Suprapubic skin (tissue), 4 donors: ENCODE measurements at regions not wholly inside any gene's neighbourhood (a gene's known extent, or its start where the extent isn't known, plus 50 kb on each side); places are given as distances from the start of the nearest gene placed in this dataset.

Experiments used
- DNase-seq, 2 donors: peaks; one replicate each; pipeline ENCODE4 v3.0.0-alpha.2; 2019; ENCODE audit warnings: low spot score in 2 of 2
- H3K27ac ChIP-seq: fragments of 200-600 bp; sonication (generic); one replicate; pipeline ENCODE4 v1.5.1; 2019
- H3K27me3 ChIP-seq: fragments of 200-600 bp; sonication (generic); one replicate; pipeline ENCODE4 v1.5.1; 2019
- H3K36me3 ChIP-seq: fragments of 200-600 bp; sonication (generic); one replicate; pipeline ENCODE4 v1.5.1; 2019
- H3K4me1 ChIP-seq: fragments of 200-600 bp; sonication (generic); one replicate; pipeline ENCODE4 v1.5.1; 2019
- H3K4me3 ChIP-seq: fragments of 200-600 bp; sonication (generic); one replicate; pipeline ENCODE4 v1.5.1; 2019; ENCODE audit warnings: mild to moderate bottlenecking
- H3K9me3 ChIP-seq: fragments of 200-600 bp; sonication (generic); one replicate; pipeline ENCODE4 v1.5.1; 2019
- EP300 ChIP-seq: sonication (generic); formaldehyde crosslinking; IDR thresholded peaks from one replicate; pipeline ENCODE4 v1.6.1; 2017; ENCODE audit warnings: antibody characterized with exemption
- POLR2A ChIP-seq, 2 donors: fragments of 450-650 bp; IDR thresholded peaks; one replicate each; pipeline ENCODE4 v1.6.1; 2017; ENCODE audit warnings: antibody characterized with exemption in 2 of 2, mild to moderate bottlenecking in 2 of 2, moderate library complexity in 2 of 2
- POLR2AphosphoS5 ChIP-seq, 3 donors: sonication (generic); formaldehyde crosslinking; IDR thresholded peaks; one replicate each; pipeline ENCODE4 v1.6.1; 2017; ENCODE audit warnings: antibody characterized with exemption in 3 of 3
- WGBS: methylation state at CpG from one replicate; pipeline ENCODE4 v1.1.5; 2018; 5-methylcytosine and 5-hydroxymethylcytosine counted together
- TF ChIP-seq, protein P1 (sequence below), 2 donors: fragments of 200-600 bp in 1 of 2; fragments of 450-650 bp in 1 of 2; sonication (generic) in 1 of 2; IDR thresholded peaks; one replicate each; pipeline ENCODE4 v1.5.1; 2016 to 2019; ENCODE audit warnings: antibody characterized with exemption in 2 of 2, mild to moderate bottlenecking in 1 of 2, moderate library complexity in 1 of 2

DNA sequence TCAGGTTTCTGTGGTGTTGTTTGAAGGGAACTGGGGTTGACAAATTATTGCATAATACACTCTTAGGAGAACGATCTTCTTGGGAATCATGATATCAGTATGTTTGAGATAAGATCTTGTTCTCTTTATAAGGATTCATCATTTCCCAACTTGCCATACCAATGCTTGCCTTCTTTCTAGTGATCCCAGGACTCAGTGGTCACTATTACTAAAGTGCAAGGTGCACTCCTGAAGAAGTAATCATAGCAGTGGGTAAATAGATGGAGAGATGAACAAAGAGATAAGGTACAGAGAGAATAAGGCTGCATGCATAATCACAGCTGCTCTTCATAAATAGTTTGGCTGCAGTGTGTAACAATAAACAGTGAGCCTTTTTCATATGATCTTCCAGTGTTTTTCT lies 404.0 kb downstream of the DOK5 start:
- Histone ChIP-seq H3K4me1 (no peaks in the 10 kb centered on the region), H3K4me3 (no peak overlapping the region), H3K36me3 (no peaks in the 10 kb centered on the region), H3K9me3 (no peaks in the 10 kb centered on the region), H3K27me3 (no peaks in the 10 kb centered on the region), H3K27ac (no peak overlapping the region)
- no peak for DNase-seq
- 49% methylated on average over 1 of the region's 1 CpG for WGBS
- TF ChIP-seq EP300 (no peak), POLR2A (IDR thresholded peaks at IDR 0.05) (no peak), POLR2AphosphoS5 (IDR thresholded peaks at IDR 0.05) (no peak)
- TF ChIP-seq, protein P1, sequence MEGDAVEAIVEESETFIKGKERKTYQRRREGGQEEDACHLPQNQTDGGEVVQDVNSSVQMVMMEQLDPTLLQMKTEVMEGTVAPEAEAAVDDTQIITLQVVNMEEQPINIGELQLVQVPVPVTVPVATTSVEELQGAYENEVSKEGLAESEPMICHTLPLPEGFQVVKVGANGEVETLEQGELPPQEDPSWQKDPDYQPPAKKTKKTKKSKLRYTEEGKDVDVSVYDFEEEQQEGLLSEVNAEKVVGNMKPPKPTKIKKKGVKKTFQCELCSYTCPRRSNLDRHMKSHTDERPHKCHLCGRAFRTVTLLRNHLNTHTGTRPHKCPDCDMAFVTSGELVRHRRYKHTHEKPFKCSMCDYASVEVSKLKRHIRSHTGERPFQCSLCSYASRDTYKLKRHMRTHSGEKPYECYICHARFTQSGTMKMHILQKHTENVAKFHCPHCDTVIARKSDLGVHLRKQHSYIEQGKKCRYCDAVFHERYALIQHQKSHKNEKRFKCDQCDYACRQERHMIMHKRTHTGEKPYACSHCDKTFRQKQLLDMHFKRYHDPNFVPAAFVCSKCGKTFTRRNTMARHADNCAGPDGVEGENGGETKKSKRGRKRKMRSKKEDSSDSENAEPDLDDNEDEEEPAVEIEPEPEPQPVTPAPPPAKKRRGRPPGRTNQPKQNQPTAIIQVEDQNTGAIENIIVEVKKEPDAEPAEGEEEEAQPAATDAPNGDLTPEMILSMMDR (IDR thresholded peaks at IDR 0.05): no peak

DNA sequence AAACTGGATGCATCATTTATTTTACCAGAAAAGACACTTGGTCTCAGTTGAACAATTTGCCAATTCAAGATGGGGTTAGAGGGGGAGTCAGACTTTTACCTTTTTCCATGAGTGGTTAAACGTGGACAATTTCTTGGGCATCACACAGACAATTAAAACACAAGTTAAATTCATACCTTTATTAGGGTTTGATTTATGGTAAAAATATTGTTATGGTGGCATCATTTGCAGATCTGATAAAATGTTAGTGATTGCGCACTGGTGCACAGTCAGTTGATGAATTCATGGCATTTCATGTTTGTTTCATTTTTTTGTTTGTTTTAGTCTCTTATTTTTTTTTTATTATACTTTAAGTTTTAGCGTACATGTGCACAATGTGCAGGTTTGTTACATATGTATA lies 399.9 kb downstream of the DOK5 start:
- Histone ChIP-seq H3K27ac (no peak overlapping the region), H3K4me3 (no peak overlapping the region), H3K27me3 (no peaks in the 10 kb centered on the region), H3K4me1 (no peaks in the 10 kb centered on the region), H3K9me3 (no peaks in the 10 kb centered on the region), H3K36me3 (no peaks in the 10 kb centered on the region)
- no peak for DNase-seq
- 82% methylated on average over 3 of the region's 3 CpGs for WGBS
- no peak for TF ChIP-seq EP300
- no peak for TF ChIP-seq POLR2A (IDR thresholded peaks at IDR 0.05)
- TF ChIP-seq POLR2AphosphoS5 (IDR thresholded peaks at IDR 0.05): no peak
- TF ChIP-seq, protein P1 (IDR thresholded peaks at IDR 0.05): no peak

DNA sequence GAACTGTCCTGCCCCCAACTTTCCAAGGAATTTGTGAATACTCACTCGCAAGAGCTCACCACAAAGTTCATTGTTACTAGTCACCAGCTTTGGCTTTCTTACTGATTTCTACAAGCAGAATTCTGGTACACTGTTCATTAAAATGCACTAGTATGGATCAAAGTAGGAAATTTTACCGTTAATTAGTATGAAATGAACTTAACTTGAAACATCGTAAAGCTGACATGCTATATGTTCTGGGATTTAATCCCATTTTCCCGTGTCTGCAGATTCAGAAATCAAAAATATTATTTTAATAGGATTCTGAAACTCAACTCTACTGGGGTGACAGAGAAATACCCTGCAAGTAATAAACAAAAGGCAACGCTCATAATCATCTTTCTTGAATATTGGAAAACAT lies 399.3 kb downstream of the DOK5 start:
- no peaks in the 10 kb centered on the region for H3K36me3 ChIP-seq
- no peaks in the 10 kb centered on the region for H3K4me1 ChIP-seq
- no peak for DNase-seq
- H3K27me3 ChIP-seq: no peaks in the 10 kb centered on the region
- 86% methylated on average over 5 of the region's 5 CpGs for WGBS
- TF ChIP-seq, protein P1 (IDR thresholded peaks at IDR 0.05): no peak
- TF ChIP-seq POLR2A (IDR thresholded peaks at IDR 0.05): no peak
- no peak for TF ChIP-seq POLR2AphosphoS5 (IDR thresholded peaks at IDR 0.05)
- no peak for TF ChIP-seq EP300
- no peaks in the 10 kb centered on the region for H3K9me3 ChIP-seq
- H3K4me3 ChIP-seq: no peak overlapping the region
- no peak overlapping the region for H3K27ac ChIP-seq

DNA sequence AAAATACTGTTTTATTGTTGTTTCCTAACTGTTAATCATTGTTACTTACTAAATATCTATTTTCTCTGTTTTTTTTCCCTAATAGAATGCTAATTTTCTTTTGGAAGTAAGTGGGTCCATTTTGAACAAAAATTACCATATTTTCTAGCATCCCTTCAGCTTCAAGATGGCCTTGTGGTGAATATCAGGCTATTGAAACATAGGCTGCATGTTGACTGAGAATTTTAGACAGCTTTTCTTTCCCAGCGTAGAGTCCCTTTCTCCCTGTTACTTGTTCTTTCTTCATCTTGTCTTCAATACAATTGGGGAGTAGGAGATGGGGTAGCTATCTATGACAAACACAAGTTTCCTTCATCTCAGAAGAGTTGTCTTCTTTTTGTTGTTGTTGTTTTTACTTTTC lies 397.0 kb downstream of the DOK5 start:
- TF ChIP-seq POLR2A (IDR thresholded peaks at IDR 0.05): no peak
- H3K9me3 ChIP-seq: no peaks in the 10 kb centered on the region
- no peaks in the 10 kb centered on the region for H3K36me3 ChIP-seq
- WGBS: 86% methylated on average over 1 of the region's 1 CpG
- H3K27ac ChIP-seq: no peak overlapping the region
- no peaks in the 10 kb centered on the region for H3K4me1 ChIP-seq
- no peak for DNase-seq
- no peak overlapping the region for H3K4me3 ChIP-seq
- H3K27me3 ChIP-seq: no peaks in the 10 kb centered on the region

DNA sequence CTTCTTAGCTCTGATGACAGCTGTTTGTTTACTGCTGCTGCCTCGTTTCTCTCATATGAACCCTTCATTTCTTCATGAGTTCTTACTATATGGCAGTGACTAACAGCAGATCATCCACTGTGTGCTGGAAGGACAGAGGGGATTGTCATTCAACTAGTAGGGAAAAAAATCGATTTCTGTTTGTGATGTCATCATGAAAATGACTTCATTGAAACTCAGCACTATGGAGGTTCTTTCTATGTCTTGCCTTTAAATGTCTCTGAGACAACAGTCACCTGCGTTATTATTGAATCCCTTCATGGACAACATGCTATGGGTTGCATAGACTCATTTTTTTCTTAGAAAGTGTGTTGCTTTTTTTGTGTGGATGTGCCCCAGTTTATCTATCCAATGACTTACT lies 394.4 kb downstream of the DOK5 start:
- Histone ChIP-seq H3K9me3 (no peaks in the 10 kb centered on the region), H3K27me3 (no peaks in the 10 kb centered on the region), H3K4me3 (no peak overlapping the region), H3K27ac (no peak overlapping the region), H3K4me1 (no peaks in the 10 kb centered on the region), H3K36me3 (no peaks in the 10 kb centered on the region)
- no peak for DNase-seq
- 71% methylated on average over 3 of the region's 3 CpGs for WGBS
- TF ChIP-seq POLR2A (IDR thresholded peaks at IDR 0.05) (no peak), POLR2AphosphoS5 (IDR thresholded peaks at IDR 0.05) (no peak), EP300 (no peak)
- TF ChIP-seq, protein P1 (IDR thresholded peaks at IDR 0.05): no peak

DNA sequence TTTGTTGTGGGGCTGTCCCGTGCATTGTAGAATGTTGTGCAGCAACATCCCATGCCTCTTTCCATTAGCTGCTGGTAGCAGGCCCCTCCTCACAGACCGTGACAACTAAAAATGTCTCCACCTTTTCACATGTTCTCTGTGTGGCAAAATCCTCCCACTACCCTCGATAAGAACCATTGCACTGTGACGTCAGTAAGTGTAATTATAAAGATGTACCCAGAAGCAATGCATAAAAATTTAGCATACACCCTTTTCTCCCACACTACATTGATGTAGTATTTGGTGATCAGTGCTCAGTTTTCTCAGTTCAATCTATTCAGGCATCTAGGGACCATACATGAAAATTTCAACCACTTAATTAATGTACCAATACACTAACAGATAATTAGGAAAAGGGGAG lies 389.9 kb downstream of the DOK5 start:
- 80% methylated on average over 4 of the region's 4 CpGs for WGBS
- H3K27ac ChIP-seq: no peak overlapping the region
- H3K9me3 ChIP-seq: no peaks in the 10 kb centered on the region
- no peaks in the 10 kb centered on the region for H3K36me3 ChIP-seq
- no peaks in the 10 kb centered on the region for H3K4me1 ChIP-seq
- TF ChIP-seq POLR2A (IDR thresholded peaks at IDR 0.05) (no peak), EP300 (no peak), POLR2AphosphoS5 (IDR thresholded peaks at IDR 0.05) (no peak)
- TF ChIP-seq, protein P1 (IDR thresholded peaks at IDR 0.05): no peak
- no peak for DNase-seq
- H3K4me3 ChIP-seq: no peak overlapping the region
- H3K27me3 ChIP-seq: no peaks in the 10 kb centered on the region
